ENCODE measurements at regions not wholly inside any gene's neighbourhood (a gene's known extent, or its start where the extent isn't known, plus 50 kb on each side); places are given as distances from the start of the nearest gene placed in this dataset.

DNA sequence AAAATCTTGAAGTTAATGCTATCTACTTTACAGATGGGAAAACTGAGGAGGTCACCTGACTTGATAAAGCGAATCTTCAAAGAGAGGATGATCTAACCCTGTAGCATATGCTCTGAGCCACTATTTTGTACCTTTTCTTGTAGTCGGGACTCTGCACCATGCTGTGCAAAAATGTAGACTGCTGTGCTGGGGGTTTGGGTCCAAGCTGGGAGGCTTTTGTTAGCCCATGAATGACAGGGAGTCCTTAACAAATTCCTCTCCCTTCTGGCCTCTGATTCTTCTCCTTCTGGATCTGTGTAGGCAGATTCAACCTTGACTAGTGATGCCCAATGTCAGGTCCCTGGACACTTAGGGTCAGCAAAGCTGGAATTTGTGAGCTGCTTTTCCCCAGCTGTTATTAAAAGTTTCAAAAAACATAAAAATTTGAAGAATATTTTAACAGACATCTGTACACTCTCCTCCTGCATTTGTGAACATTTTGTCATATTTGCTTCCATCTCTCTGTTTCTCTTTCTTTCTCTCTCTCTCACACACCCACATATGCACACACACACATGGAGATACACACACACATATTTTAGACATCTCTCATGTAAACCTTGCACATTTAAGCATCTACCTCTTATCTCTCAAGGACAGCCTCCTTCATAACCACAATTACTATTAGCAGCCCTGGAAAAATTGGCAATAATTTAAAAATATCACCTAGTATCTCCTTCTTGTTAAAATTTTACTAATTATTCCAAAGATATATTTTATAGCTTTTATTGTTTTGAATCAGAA is 335.0 kb upstream of the TRIB2 start:
- TF ChIP-seq, protein P1, sequence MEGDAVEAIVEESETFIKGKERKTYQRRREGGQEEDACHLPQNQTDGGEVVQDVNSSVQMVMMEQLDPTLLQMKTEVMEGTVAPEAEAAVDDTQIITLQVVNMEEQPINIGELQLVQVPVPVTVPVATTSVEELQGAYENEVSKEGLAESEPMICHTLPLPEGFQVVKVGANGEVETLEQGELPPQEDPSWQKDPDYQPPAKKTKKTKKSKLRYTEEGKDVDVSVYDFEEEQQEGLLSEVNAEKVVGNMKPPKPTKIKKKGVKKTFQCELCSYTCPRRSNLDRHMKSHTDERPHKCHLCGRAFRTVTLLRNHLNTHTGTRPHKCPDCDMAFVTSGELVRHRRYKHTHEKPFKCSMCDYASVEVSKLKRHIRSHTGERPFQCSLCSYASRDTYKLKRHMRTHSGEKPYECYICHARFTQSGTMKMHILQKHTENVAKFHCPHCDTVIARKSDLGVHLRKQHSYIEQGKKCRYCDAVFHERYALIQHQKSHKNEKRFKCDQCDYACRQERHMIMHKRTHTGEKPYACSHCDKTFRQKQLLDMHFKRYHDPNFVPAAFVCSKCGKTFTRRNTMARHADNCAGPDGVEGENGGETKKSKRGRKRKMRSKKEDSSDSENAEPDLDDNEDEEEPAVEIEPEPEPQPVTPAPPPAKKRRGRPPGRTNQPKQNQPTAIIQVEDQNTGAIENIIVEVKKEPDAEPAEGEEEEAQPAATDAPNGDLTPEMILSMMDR (IDR thresholded peaks at IDR 0.05) = no peak
- TF ChIP-seq ZFX (IDR thresholded peaks at IDR 0.05; ENCODE audit: borderline replicate concordance) = no peak

Measured in 22Rv1 (cell line).